ENCODE measurements at regions not wholly inside any gene's neighbourhood (a gene's known extent, or its start where the extent isn't known, plus 50 kb on each side); places are given as distances from the start of the nearest gene placed in this dataset.

DNA sequence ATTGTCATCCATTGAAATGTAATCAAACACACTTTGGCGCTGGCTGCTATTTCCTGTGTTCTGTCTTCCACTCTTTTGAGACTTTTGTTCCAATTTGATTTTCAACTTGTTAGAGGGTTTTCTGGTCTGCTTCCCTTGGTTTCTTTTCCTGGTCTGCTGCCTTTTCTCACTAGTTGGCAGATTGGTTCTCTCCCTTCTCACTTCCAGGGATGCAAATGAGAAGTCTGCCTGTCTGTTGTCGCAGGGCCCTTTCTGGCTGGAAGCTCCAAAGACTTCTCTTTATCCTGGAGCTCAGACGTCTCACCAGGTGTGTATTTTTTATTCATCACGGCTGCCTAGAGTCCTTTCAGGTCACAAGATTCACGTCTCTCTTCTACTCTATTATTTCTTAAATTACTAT lies 84.0 kb downstream of the RPS6KA4 start:
- POLR2A ChIA-PET: no interaction called here

DNA sequence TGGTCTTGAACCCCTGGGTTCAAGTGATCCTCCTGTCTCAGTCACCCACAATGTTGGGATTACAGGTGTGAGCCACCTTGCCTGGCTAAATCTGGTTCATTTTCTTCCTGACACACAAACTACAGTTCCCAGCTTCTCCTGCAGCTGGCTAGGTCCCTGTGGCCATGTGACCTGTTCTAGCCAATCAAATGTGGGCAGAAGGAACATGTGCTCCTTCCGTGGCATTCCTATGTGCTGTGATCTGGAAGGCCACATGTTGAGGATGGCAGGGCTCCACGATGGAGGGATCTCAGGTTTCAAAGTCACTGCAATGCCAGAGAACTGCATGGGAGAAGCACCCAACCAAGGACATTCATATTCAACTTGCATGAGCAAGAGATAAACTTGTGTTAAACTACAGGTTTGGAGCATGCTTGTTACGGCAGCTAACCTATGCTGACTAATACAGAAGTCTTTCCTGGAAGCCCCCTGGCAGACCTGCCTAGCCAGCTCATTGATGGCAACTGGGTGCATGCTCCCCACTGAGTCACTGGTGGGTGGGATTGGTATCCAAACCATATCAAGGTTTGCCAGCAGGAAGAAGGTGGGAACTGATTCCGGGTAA lies 86.0 kb downstream of the RPS6KA4 start:
- POLR2A ChIA-PET: no interaction called here
- H3K27ac ChIP-seq (ENCODE audit: low read depth, low read length): no peak overlapping the region
- no peaks in the 10 kb centered on the region for H3K9me3 ChIP-seq (ENCODE audit: low read length)
- H3K27ac Mint-ChIP-seq: no peak overlapping the region
- CTCF ChIA-PET: interaction anchor here (1.4 kb wide), 1 partner anchor 84 kb away, joined by 3 read pairs; no protein-coding TSS in a partner anchor
- H3K36me3 Mint-ChIP-seq: no peaks in the 10 kb centered on the region
- peaks cover 14 to 21% (median 14%) of the 10 kb centered on the region in 3 donors for H3K4me1 Mint-ChIP-seq
- no peak overlapping the region for H3K4me3 Mint-ChIP-seq
- peaks cover 7% of the 10 kb centered on the region for H3K27me3 ChIP-seq (ENCODE audit: insufficient read depth, low read length, poor library complexity, severe bottlenecking)
- H3K4me1 ChIP-seq (ENCODE audit: insufficient read depth, low read length): peaks cover 18% of the 10 kb centered on the region
- no peaks in the 10 kb centered on the region for H3K9me3 Mint-ChIP-seq
- no peak for DNase-seq
- no peak overlapping the region for H3K4me3 ChIP-seq (ENCODE audit: low read length)
- no peaks in the 10 kb centered on the region for H3K36me3 ChIP-seq (ENCODE audit: insufficient read depth, low read length)
- peaks cover 12 to 31% of the 10 kb centered on the region in 2 donors for H3K27me3 Mint-ChIP-seq

More for the DNA sequence above, 84.0 kb downstream of the RPS6KA4 start:
- H3K9me3 ChIP-seq (ENCODE audit: low read length): no peaks in the 10 kb centered on the region
- H3K27me3 Mint-ChIP-seq: peaks cover 9 to 29% of the 10 kb centered on the region in 2 donors
- no peaks in the 10 kb centered on the region for H3K36me3 Mint-ChIP-seq
- CTCF ChIA-PET: no interaction called here
- DNase-seq: no peak
- no peaks in the 10 kb centered on the region for H3K36me3 ChIP-seq (ENCODE audit: insufficient read depth, low read length)
- no peaks in the 10 kb centered on the region for H3K4me1 ChIP-seq (ENCODE audit: insufficient read depth, low read length)
- H3K27ac Mint-ChIP-seq: no peak overlapping the region
- no peak overlapping the region for H3K4me3 Mint-ChIP-seq
- H3K4me3 ChIP-seq (ENCODE audit: low read length): no peak overlapping the region
- H3K4me1 Mint-ChIP-seq: peaks cover 2% of the 10 kb centered on the region in 3 donors
- no peak overlapping the region for H3K27ac ChIP-seq (ENCODE audit: low read depth, low read length)
- peaks cover 1% of the 10 kb centered on the region for H3K27me3 ChIP-seq (ENCODE audit: insufficient read depth, low read length, poor library complexity, severe bottlenecking)
- H3K9me3 Mint-ChIP-seq: no peaks in the 10 kb centered on the region

DNA sequence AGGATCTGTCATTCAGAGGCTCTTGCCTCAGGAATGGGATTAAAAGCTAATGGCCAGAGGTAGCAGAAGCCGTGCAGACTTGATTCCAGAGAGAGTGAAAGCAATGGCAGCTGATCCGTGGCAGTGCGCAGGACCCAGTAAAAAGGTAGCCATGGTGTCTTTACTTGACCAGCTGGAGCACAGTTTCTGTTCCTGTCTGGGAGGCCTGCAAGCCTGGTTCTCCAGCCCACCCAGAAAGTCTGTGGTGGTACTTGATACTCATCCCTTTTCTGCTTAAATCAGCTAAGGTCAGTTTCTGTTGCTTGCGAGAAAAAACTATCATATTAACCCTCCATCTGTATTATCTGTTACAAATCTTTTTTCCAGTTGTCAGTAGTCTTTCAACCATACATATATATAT lies 86.7 kb downstream of the RPS6KA4 start:
- Histone ChIP-seq H3K4me1 (ENCODE audit: insufficient read depth, low read length) (peaks cover 18% of the 10 kb centered on the region), H3K27ac (ENCODE audit: low read depth, low read length) (no peak overlapping the region), H3K36me3 (ENCODE audit: insufficient read depth, low read length) (no peaks in the 10 kb centered on the region), H3K4me3 (ENCODE audit: low read length) (no peak overlapping the region), H3K9me3 (ENCODE audit: low read length) (no peaks in the 10 kb centered on the region), H3K27me3 (ENCODE audit: insufficient read depth, low read length, poor library complexity, severe bottlenecking) (peaks cover 7% of the 10 kb centered on the region)
- DNase-seq: no peak
- Mint-ChIP-seq H3K27me3 (peaks cover 11 to 28% of the 10 kb centered on the region in 2 donors), H3K36me3 (no peaks in the 10 kb centered on the region), H3K4me1 (peaks cover 14 to 23% (median 14%) of the 10 kb centered on the region in 3 donors), H3K27ac (no peak overlapping the region), H3K9me3 (no peaks in the 10 kb centered on the region), H3K4me3 (no peak overlapping the region)
- ChIA-PET CTCF (interaction anchor here (1.4 kb wide), 1 partner anchor 85 kb away, joined by 3 read pairs; no protein-coding TSS in a partner anchor), POLR2A (no interaction called here)

DNA sequence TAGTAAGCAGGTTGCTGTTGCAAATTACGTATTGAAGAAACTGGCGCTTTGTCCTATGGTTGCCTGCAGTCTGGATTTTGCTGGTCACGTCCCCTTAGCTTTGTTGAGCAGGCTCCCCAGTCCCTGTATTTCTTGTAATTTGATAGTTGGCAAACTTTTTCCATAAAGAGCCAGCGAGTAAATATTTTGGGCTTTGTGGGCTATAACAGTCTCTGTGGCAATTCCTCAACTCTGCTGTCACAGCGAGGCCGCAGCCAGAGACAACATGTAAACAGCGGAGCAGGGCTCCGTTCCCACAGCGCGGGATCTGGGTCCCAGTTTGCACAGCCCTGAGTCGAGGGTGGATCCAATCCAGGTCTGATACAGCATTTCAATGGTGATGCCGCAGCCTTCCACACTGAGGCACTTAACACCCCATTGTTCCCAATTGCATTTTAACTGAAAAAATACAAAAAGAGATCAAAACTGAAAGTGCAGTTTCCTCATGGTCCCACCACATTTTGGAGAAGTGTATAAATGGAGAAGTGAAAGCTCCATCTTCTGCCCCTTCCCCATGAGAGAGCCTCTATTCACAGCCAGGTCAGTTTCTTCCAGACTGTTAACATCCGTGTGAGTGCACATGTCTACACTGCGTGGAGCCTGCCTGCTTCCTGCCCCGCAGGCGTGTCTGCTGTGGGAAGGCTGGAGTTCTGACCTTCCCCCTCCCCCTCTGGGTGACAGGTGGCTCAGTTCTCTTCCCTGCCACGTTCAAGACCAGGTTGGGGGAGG lies 89.1 kb downstream of the RPS6KA4 start:
- Mint-ChIP-seq H3K36me3 (no peaks in the 10 kb centered on the region), H3K9me3 (no peaks in the 10 kb centered on the region), H3K4me1 (peaks cover 14 to 23% (median 14%) of the 10 kb centered on the region in 3 donors), H3K4me3 (peak overlapping the region in 5 of 7 donors; percentile 13 to 87 (median 26)), H3K27ac (peak overlapping the region in 1 of 8 donors; percentile 47), H3K27me3 (peaks cover 6 to 29% of the 10 kb centered on the region in 2 donors)
- H3K4me3 ChIP-seq (ENCODE audit: low read length): peak overlapping the region; percentile 72
- H3K36me3 ChIP-seq (ENCODE audit: insufficient read depth, low read length): no peaks in the 10 kb centered on the region
- H3K27me3 ChIP-seq (ENCODE audit: insufficient read depth, low read length, poor library complexity, severe bottlenecking): peaks cover 7% of the 10 kb centered on the region
- no peaks in the 10 kb centered on the region for H3K9me3 ChIP-seq (ENCODE audit: low read length)
- H3K4me1 ChIP-seq (ENCODE audit: insufficient read depth, low read length): peaks cover 18% of the 10 kb centered on the region
- no peak for DNase-seq
- no peak overlapping the region for H3K27ac ChIP-seq (ENCODE audit: low read depth, low read length)
- POLR2A ChIA-PET: no interaction called here
- CTCF ChIA-PET: interaction anchor here (0.6 to 2.3 kb wide), 10 partner anchors 9 to 295 kb away, joined by 3 to 21 read pairs (median 4); partner anchors contain the start of gene RPS6KA4

DNA sequence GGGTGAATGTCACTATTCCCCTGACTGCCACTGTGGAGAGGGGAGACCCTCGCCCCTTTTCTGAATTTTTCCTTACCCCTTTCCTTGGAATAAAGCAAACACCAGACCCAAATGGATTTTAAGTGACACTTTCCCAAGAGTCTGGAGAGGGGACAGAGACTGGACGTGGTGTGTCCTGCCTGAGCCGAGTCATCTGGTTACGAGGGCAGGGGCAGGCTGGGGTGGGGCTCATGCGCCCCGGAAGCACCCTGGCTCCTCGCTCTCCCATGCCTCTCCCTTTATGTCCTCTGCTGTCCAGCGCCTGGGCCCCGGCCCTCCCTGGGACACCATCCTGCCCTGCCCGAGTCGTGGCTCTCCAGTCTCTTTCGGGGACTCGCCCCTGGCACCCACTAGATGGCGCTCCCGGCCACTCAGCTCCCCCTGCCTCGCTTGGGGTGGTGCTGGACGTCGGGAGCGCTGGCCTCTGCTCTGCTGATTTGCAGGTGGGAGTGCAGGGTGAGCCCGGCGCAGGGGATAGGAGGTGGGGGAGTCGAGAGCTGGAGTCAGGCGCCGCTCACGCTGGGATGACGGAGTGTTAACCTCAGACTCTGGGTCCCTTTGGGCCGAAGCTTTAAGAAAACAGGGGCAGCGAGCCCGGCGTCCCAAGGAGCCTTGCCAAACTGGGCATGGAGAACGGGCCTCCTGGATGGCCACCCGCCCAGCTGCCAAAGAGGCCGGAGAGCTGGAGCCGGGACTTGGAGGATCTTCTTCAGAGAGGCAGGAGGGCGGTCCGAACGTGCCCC lies 89.8 kb downstream of the RPS6KA4 start:
- H3K9me3 ChIP-seq (ENCODE audit: low read length): no peaks in the 10 kb centered on the region
- peak overlapping the region; percentile 72 for H3K4me3 ChIP-seq (ENCODE audit: low read length)
- no peaks in the 10 kb centered on the region for H3K36me3 Mint-ChIP-seq
- ChIA-PET CTCF (interaction anchor here (0.6 to 2.3 kb wide), 26 partner anchors 9 to 214 kb away, joined by 3 to 21 read pairs (median 4); partner anchors contain the start of genes PRDX5 and RPS6KA4), POLR2A (interaction anchor here (0.9 kb wide), 1 partner anchor 131 kb away, joined by 3 read pairs; the partner anchor contains the start of genes PRDX5 and TRMT112)
- H3K27me3 Mint-ChIP-seq: peaks cover 4 to 22% of the 10 kb centered on the region in 2 donors
- H3K4me3 Mint-ChIP-seq: peak overlapping the region; percentile 65 to 89 (median 85)
- H3K27me3 ChIP-seq (ENCODE audit: insufficient read depth, low read length, poor library complexity, severe bottlenecking): peaks cover 7% of the 10 kb centered on the region
- no peaks in the 10 kb centered on the region for H3K36me3 ChIP-seq (ENCODE audit: insufficient read depth, low read length)
- no peaks in the 10 kb centered on the region for H3K9me3 Mint-ChIP-seq
- H3K4me1 ChIP-seq (ENCODE audit: insufficient read depth, low read length): peaks cover 18% of the 10 kb centered on the region
- H3K27ac Mint-ChIP-seq: peak overlapping the region in 4 of 8 donors; percentile 22 to 71 (median 36)
- peak; percentile 48 to 77 (median 56) for DNase-seq
- no peak overlapping the region for H3K27ac ChIP-seq (ENCODE audit: low read depth, low read length)
- peaks cover 14 to 23% (median 14%) of the 10 kb centered on the region in 3 donors for H3K4me1 Mint-ChIP-seq

DNA sequence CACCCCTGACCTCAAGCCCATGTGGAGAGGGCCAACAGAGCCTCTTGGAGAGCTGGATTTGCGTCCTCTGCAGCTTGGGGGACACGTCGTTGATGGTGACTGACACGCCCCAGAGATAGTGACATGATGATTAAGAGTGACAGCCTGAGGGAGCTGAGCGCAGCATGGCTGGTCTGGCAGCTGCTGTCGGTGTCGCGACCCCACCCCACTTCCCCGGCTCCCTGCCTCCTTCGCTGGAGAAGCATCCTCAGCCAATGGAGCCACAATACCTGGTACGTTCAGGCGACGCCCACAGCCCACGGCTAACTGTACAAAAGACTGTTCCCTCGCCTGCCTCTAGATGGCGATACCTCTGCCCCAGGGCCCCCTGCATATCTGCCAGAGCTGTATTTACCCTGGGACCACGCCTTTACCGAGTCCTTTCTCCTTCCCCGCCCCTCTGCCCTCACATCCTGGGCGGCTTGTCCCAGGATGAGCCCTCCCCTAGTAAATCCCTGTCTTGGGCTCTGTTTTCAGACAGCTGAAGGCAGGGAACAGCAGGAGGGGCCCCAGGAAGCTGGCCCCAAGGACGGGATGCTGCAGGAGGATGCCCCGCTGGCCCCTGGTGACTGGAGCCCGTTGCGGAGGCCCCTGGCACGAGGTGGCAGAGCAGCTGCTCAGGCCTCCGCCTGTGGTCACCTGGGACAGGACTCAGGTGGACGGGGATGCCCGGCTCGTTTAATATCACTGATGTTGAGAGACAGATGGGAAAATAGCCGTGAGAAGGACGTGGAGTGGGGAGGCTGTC lies 90.6 kb downstream of the RPS6KA4 start:
- no peak overlapping the region for H3K27ac ChIP-seq (ENCODE audit: low read depth, low read length)

DNA sequence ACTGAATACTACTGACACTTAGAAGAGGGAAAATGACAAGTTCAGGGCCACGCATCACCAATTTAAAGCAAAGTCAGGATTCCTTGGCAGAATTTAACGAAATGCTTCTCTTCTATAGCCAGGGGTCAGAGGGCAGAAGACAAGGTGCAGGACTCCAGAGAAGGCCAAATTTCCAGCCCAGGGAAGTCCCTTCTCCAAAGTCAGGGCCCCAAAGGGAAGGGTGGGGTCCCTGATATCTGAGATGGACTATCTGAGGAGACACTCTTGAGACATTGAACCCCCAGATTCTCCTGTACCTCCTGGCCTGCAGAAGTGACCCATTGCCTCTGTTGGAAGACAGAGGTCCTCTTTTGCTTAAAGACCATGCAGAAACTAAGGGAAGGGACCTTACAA lies 91.2 kb downstream of the RPS6KA4 start:
- Histone ChIP-seq H3K27me3 (ENCODE audit: insufficient read depth, low read length, poor library complexity, severe bottlenecking) (peaks cover 7% of the 10 kb centered on the region), H3K27ac (ENCODE audit: low read depth, low read length) (no peak overlapping the region), H3K4me1 (ENCODE audit: insufficient read depth, low read length) (peaks cover 18% of the 10 kb centered on the region), H3K36me3 (ENCODE audit: insufficient read depth, low read length) (no peaks in the 10 kb centered on the region), H3K4me3 (ENCODE audit: low read length) (no peak overlapping the region), H3K9me3 (ENCODE audit: low read length) (no peaks in the 10 kb centered on the region)
- ChIA-PET CTCF (interaction anchor here (1.2 to 2.3 kb wide), 15 partner anchors 11 to 91 kb away, joined by 3 to 21 read pairs (median 5); partner anchors contain the start of gene RPS6KA4), POLR2A (no interaction called here)
- Mint-ChIP-seq H3K4me1 (peaks cover 14 to 23% (median 14%) of the 10 kb centered on the region in 3 donors), H3K27me3 (peaks cover 4 to 19% of the 10 kb centered on the region in 2 donors), H3K27ac (no peak overlapping the region), H3K4me3 (peak overlapping the region in 1 of 7 donors; percentile 12), H3K9me3 (no peaks in the 10 kb centered on the region), H3K36me3 (no peaks in the 10 kb centered on the region)
- no peak for DNase-seq

More for the DNA sequence above, 90.6 kb downstream of the RPS6KA4 start:
- Histone ChIP-seq H3K4me3 (ENCODE audit: low read length) (peak overlapping the region; percentile 72), H3K4me1 (ENCODE audit: insufficient read depth, low read length) (peaks cover 18% of the 10 kb centered on the region), H3K36me3 (ENCODE audit: insufficient read depth, low read length) (no peaks in the 10 kb centered on the region), H3K27me3 (ENCODE audit: insufficient read depth, low read length, poor library complexity, severe bottlenecking) (peaks cover 7% of the 10 kb centered on the region), H3K9me3 (ENCODE audit: low read length) (no peaks in the 10 kb centered on the region)
- Mint-ChIP-seq H3K4me1 (peaks cover 14 to 23% (median 14%) of the 10 kb centered on the region in 3 donors), H3K4me3 (peak overlapping the region; percentile 34 to 89 (median 85)), H3K27me3 (peaks cover 4 to 22% of the 10 kb centered on the region in 2 donors), H3K36me3 (no peaks in the 10 kb centered on the region), H3K9me3 (no peaks in the 10 kb centered on the region), H3K27ac (peak overlapping the region in 4 of 8 donors; percentile 6 to 73 (median 40))
- peak; percentile 46 to 74 (median 59) for DNase-seq
- ChIA-PET POLR2A (interaction anchor here (0.9 kb wide), 1 partner anchor 132 kb away, joined by 3 read pairs; the partner anchor contains the start of genes PRDX5 and TRMT112), CTCF (interaction anchor here (0.6 to 2.3 kb wide), 26 partner anchors 9 to 213 kb away, joined by 3 to 21 read pairs (median 4); partner anchors contain the start of genes PRDX5 and RPS6KA4)

All from CD8-positive, alpha-beta memory T cell (primary cell).